ENCODE measurements at regions not wholly inside any gene's neighbourhood (a gene's known extent, or its start where the extent isn't known, plus 50 kb on each side); places are given as distances from the start of the nearest gene placed in this dataset.

GRCh38 chr5:164346785-164347630 is 841.6 kb downstream of the MAT2B start:
- dilution Hi-C loops (cut with MboI; ENCODE audit: extremely low pct_ligation_motif_present, low sequenced_read_pairs): no loop called here
- no peak overlapping the region for H3K4me3 ChIP-seq (replicated peaks in 1 of 3; ENCODE audit: insufficient read depth in 1 of 3, low read depth in 1 of 3, low read length in 3 of 3)
- H2AFZ ChIP-seq (ENCODE audit: low read depth, low read length): no peak overlapping the region
- CTCF ChIA-PET: interaction anchor here (0.8 kb wide), 1 partner anchor 34 kb away, joined by 4 read pairs; no protein-coding TSS in a partner anchor
- intact Hi-C loops (cut with micrococcal nuclease): no loop called here
- no peak overlapping the region for H3K9ac ChIP-seq (replicated peaks; ENCODE audit: extremely low read depth, insufficient read depth, low read length)
- no TSS peak for BruUV-seq (replicated peaks)
- H3K27ac ChIP-seq (ENCODE audit: insufficient read depth, low read depth, low read length): no peak overlapping the region
- H3K27me3 ChIP-seq (ENCODE audit: control insufficient read depth in 2 of 2, insufficient read depth in 2 of 2, low read length in 2 of 2): no peaks in the 10 kb centered on the region
- FAIRE-seq: no peak
- no peaks in the 10 kb centered on the region for H3K4me1 ChIP-seq (ENCODE audit: control insufficient read depth, extremely low read depth, insufficient read depth, low read length)
- no peaks in the 10 kb centered on the region for H4K20me1 ChIP-seq (replicated peaks; ENCODE audit: control insufficient read depth, extremely low read depth, insufficient read depth, low read length)
- no peaks in the 10 kb centered on the region for H3K79me2 ChIP-seq (ENCODE audit: control insufficient read depth, insufficient read depth, low read length)
- DNase-seq (ENCODE audit: low read depth, low spot score): no peak
- no peaks in the 10 kb centered on the region for H3K9me1 ChIP-seq (replicated peaks; ENCODE audit: control insufficient read depth, extremely low read depth, insufficient read depth, low read length)
- POLR2A ChIA-PET: no interaction called here
- TF ChIP-seq POLR2AphosphoS5 (IDR thresholded peaks at IDR 0.05; ENCODE audit: insufficient read depth, low read depth, low read length) (no peak), EZH2 (IDR thresholded peaks at IDR 0.05; ENCODE audit: borderline replicate concordance, low read depth, low read length, severe bottlenecking) (no peak), GATA2 (IDR thresholded peaks at IDR 0.05; ENCODE audit: insufficient read depth, insufficient read length, low read depth, low read length) (no peak), MAX (IDR thresholded peaks at IDR 0.05; ENCODE audit: insufficient read depth, insufficient read length) (no peak), JUN (IDR thresholded peaks at IDR 0.05; ENCODE audit: borderline replicate concordance, insufficient read depth, insufficient read length, low read depth) (no peak), MYC (IDR thresholded peaks at IDR 0.05; ENCODE audit: low read depth, low read length) (no peak), CTCF (IDR thresholded peaks at IDR 0.05; ENCODE audit: extremely low read depth in 1 of 2, insufficient read depth in 1 of 2, low read depth in 1 of 2, low read length in 2 of 2) (no peak), FOS (IDR thresholded peaks at IDR 0.05; ENCODE audit: borderline replicate concordance, insufficient read depth, low read length) (no peak), POLR2A (IDR thresholded peaks at IDR 0.05; ENCODE audit: low read depth, low read length) (no peak)
- H3K9me3 ChIP-seq (replicated peaks; ENCODE audit: control insufficient read depth, insufficient read depth, low read length): no peaks in the 10 kb centered on the region
- H3K36me3 ChIP-seq (ENCODE audit: control insufficient read depth in 2 of 2, extremely low read depth in 1 of 2, insufficient read depth in 2 of 2, low read length in 2 of 2): no peaks in the 10 kb centered on the region
- H3K4me2 ChIP-seq (ENCODE audit: insufficient read depth, low read length): no peak overlapping the region

Measured in endothelial cell of umbilical vein (primary cell).